ENCODE measurements at regions not wholly inside any gene's neighbourhood (a gene's known extent, or its start where the extent isn't known, plus 50 kb on each side); places are given as distances from the start of the nearest gene placed in this dataset.

GRCh38 chr10:1966712-1967376 lies 229.5 kb upstream of the ADARB2 start:
- TF ChIP-seq, protein P1, sequence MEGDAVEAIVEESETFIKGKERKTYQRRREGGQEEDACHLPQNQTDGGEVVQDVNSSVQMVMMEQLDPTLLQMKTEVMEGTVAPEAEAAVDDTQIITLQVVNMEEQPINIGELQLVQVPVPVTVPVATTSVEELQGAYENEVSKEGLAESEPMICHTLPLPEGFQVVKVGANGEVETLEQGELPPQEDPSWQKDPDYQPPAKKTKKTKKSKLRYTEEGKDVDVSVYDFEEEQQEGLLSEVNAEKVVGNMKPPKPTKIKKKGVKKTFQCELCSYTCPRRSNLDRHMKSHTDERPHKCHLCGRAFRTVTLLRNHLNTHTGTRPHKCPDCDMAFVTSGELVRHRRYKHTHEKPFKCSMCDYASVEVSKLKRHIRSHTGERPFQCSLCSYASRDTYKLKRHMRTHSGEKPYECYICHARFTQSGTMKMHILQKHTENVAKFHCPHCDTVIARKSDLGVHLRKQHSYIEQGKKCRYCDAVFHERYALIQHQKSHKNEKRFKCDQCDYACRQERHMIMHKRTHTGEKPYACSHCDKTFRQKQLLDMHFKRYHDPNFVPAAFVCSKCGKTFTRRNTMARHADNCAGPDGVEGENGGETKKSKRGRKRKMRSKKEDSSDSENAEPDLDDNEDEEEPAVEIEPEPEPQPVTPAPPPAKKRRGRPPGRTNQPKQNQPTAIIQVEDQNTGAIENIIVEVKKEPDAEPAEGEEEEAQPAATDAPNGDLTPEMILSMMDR (IDR thresholded peaks at IDR 0.05; ENCODE audit: poor library complexity) = no peak
- no peak for TF ChIP-seq EZH2phosphoT487 (IDR thresholded peaks at IDR 0.05; ENCODE audit: low read depth, severe bottlenecking, unreplicated experiment)
- TF ChIP-seq EZH2 (IDR thresholded peaks at IDR 0.05; ENCODE audit: borderline replicate concordance) = no peak
